ENCODE measurements at regions not wholly inside any gene's neighbourhood (a gene's known extent, or its start where the extent isn't known, plus 50 kb on each side); places are given as distances from the start of the nearest gene placed in this dataset.
A peak's percentile ranks its signal among the peaks of the same experiment; 100 is the strongest.

GRCh38 chr12:97385121-97385520 lies 77.5 kb upstream of the RMST start:
- in situ Hi-C loops (cut with MboI; ENCODE audit: low pct_unique_long_range_greater_than_20kb in 2 of 9, low sequenced_read_pairs in 9 of 9, unreplicated experiment in 9 of 9), result no loop called here
- Histone ChIP-seq H3K4me3 (no peak overlapping the region), H3K4me1 (replicated peaks in 1 of 2) (peaks cover 4 to 5% of the 10 kb centered on the region in 2 donors), H3K27ac (no peak overlapping the region)
- WGBS, 10 experiments, result 0 to 100% (median 50%) methylated on average over 1 of the region's 1 CpG; no CpG with 5 or more reads in 4 of the 10 experiments
- no peak for ATAC-seq (replicated peaks in 6 of 8)

- ATAC-seq (replicated peaks in 6 of 8), result peak in 3 of 8 experiments; percentile 77 to 91 (median 84)
- Histone ChIP-seq H3K4me3 (no peak overlapping the region), H3K27ac (no peak overlapping the region), H3K4me1 (replicated peaks in 1 of 2) (peaks cover 4 to 10% of the 10 kb centered on the region in 2 donors)
- in situ Hi-C loops (cut with MboI; ENCODE audit: low pct_unique_long_range_greater_than_20kb in 2 of 9, low sequenced_read_pairs in 9 of 9, unreplicated experiment in 9 of 9), result no loop called here
- 14 to 100% (median 60%) methylated on average over 1 to 4 of the region's 5 CpGs; no CpG with 5 or more reads in 3 of the 10 experiments for WGBS, 10 experiments
Observed at GRCh38 chr12:97386133-97386581, 76.4 kb upstream of the RMST start.

DNA sequence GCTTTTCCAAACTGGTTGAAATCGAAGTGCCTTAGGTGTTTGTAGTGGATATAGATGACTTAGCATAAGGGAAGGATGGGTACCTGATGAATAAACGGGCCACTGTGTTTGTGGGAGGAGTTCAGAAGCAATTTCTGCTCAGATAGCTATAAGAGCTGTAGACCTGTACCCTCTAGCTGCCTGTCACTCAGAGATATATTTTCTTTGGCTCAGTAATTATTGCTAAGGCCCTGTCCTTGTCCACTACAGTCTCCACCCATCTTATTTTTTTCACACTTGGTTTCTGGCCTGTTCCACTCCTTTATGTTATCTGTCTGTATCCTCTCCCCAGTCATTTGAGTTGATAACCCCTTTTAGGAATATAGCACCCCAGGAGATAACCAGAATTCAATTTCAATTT lies 74.8 kb upstream of the RMST start:
- H3K27ac ChIP-seq, result no peak overlapping the region
- ATAC-seq (replicated peaks in 6 of 8), result peak in 3 of 8 experiments; percentile 59 to 76 (median 65)
- H3K4me1 ChIP-seq (replicated peaks in 1 of 2), result peaks cover 4 to 10% of the 10 kb centered on the region in 2 donors
- in situ Hi-C loops (cut with MboI; ENCODE audit: low pct_unique_long_range_greater_than_20kb in 2 of 9, low sequenced_read_pairs in 9 of 9, unreplicated experiment in 9 of 9), result no loop called here
- WGBS, 10 experiments, result 0 to 100% (median 56%) methylated on average over 1 to 2 of the region's 2 CpGs; no CpG with 5 or more reads in 3 of the 10 experiments
- H3K4me3 ChIP-seq, result no peak overlapping the region

- H3K4me1 ChIP-seq (replicated peaks in 1 of 2), result peaks cover 6 to 9% of the 10 kb centered on the region in 2 donors
- no peak for ATAC-seq (replicated peaks in 6 of 8)
- H3K27ac ChIP-seq, result no peak overlapping the region
- WGBS, 10 experiments, result 14 to 100% (median 83%) methylated on average over 1 to 3 of the region's 3 CpGs; no CpG with 5 or more reads in 4 of the 10 experiments
- no peak overlapping the region for H3K4me3 ChIP-seq
- in situ Hi-C loops (cut with MboI; ENCODE audit: low pct_unique_long_range_greater_than_20kb in 2 of 9, low sequenced_read_pairs in 9 of 9, unreplicated experiment in 9 of 9), result no loop called here
Observed at GRCh38 chr12:97394657-97395056, 67.9 kb upstream of the RMST start.

GRCh38 chr12:97397008-97397407 lies 65.6 kb upstream of the RMST start:
- 0 to 26% (median 9%) methylated on average over 1 to 4 of the region's 4 CpGs for WGBS, 10 experiments
- peaks cover 0 to 9% of the 10 kb centered on the region in 2 donors for H3K4me1 ChIP-seq (replicated peaks in 1 of 2)
- no peak overlapping the region for H3K4me3 ChIP-seq
- H3K27ac ChIP-seq, result no peak overlapping the region
- ATAC-seq (replicated peaks in 6 of 8), result peak in 4 of 8 experiments; percentile 36 to 92 (median 66)
- in situ Hi-C loops (cut with MboI; ENCODE audit: low pct_unique_long_range_greater_than_20kb in 2 of 9, low sequenced_read_pairs in 9 of 9, unreplicated experiment in 9 of 9), result no loop called here

DNA sequence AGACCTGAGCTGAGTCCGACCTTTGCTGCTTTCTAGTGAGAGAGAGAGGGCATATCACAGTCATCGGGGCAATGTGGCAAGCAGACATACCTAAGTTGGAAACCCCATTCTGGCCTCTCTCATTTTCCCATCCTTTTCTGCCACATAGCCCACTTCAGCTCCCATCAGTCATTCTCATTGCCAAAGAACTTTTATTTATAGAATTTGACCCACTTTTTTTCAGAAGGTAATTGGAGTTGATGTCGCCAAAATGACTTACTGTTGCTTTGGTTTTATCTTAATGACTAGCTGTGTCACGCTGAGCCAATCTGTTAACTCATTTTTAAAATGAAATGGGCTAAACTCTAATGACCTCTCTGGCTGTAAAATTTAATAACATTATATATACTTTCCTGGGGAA lies 63.9 kb upstream of the RMST start:
- no peak overlapping the region for H3K4me3 ChIP-seq
- H3K4me1 ChIP-seq (replicated peaks in 1 of 2), result peaks cover 0 to 9% of the 10 kb centered on the region in 2 donors
- 0 to 86% (median 55%) methylated on average over 1 to 4 of the region's 4 CpGs for WGBS, 10 experiments
- in situ Hi-C loops (cut with MboI; ENCODE audit: low pct_unique_long_range_greater_than_20kb in 2 of 9, low sequenced_read_pairs in 9 of 9, unreplicated experiment in 9 of 9), result no loop called here
- peak in 5 of 8 experiments; percentile 20 to 45 (median 24) for ATAC-seq (replicated peaks in 6 of 8)
- H3K27ac ChIP-seq, result no peak overlapping the region

DNA sequence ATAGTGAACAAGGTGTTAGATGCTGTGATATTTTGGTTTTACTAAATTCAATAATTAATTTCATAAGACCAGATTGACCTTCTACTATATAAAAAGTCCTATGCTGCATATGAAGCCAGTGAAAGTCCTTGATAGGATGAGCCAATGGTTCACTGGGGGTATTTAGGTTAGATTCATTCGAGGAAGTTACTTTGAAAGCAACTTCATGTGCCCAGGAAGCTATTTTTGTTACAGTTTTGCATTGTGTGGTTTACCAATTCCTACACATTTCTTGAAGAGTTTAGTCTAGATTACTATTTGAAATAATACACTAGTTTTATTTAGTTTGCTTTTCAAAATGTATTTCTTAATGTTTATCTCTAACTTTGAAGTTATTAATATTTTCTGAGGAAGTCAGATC lies 58.5 kb upstream of the RMST start:
- ATAC-seq (replicated peaks in 6 of 8), result no peak
- in situ Hi-C loops (cut with MboI; ENCODE audit: low pct_unique_long_range_greater_than_20kb in 2 of 9, low sequenced_read_pairs in 9 of 9, unreplicated experiment in 9 of 9), result loop anchor here in 2 of 9 experiments (10.0 to 25.0 kb wide), 2 partner anchors 417 to 419 kb away; no protein-coding TSS in a partner anchor
- Histone ChIP-seq H3K27ac (no peak overlapping the region), H3K4me3 (no peak overlapping the region), H3K4me1 (replicated peaks in 1 of 2) (no peaks in the 10 kb centered on the region)
- WGBS, 10 experiments, result 0 to 83% (median 63%) methylated on average over 1 of the region's 1 CpG; no CpG with 5 or more reads in 5 of the 10 experiments

- Histone ChIP-seq H3K4me1 (replicated peaks in 1 of 2) (no peaks in the 10 kb centered on the region), H3K27ac (no peak overlapping the region), H3K4me3 (no peak overlapping the region)
- peak; percentile 30 to 81 (median 52) for ATAC-seq (replicated peaks in 6 of 8)
- 0 to 33% (median 10%) methylated on average over 1 to 2 of the region's 2 CpGs; no CpG with 5 or more reads in 3 of the 10 experiments for WGBS, 10 experiments
- in situ Hi-C loops (cut with MboI; ENCODE audit: low pct_unique_long_range_greater_than_20kb in 2 of 9, low sequenced_read_pairs in 9 of 9, unreplicated experiment in 9 of 9), result loop anchor here in 2 of 9 experiments (10.0 to 25.0 kb wide), 2 partner anchors 417 to 420 kb away; no protein-coding TSS in a partner anchor
Observed at GRCh38 chr12:97404543-97404942, 58.1 kb upstream of the RMST start.

- WGBS, 10 experiments, result 17 to 100% (median 88%) methylated on average over 1 to 3 of the region's 3 CpGs; no CpG with 5 or more reads in 1 of the 10 experiments
- Histone ChIP-seq H3K27ac (no peak overlapping the region), H3K4me3 (no peak overlapping the region), H3K4me1 (replicated peaks in 1 of 2) (peaks cover 2 to 6% of the 10 kb centered on the region in 2 donors)
- in situ Hi-C loops (cut with MboI; ENCODE audit: low pct_unique_long_range_greater_than_20kb in 2 of 9, low sequenced_read_pairs in 9 of 9, unreplicated experiment in 9 of 9), result loop anchor here in 2 of 9 experiments (10.0 to 25.0 kb wide), 2 partner anchors 421 to 424 kb away; no protein-coding TSS in a partner anchor
- no peak for ATAC-seq (replicated peaks in 6 of 8)
Observed at GRCh38 chr12:97408363-97408762, 54.2 kb upstream of the RMST start.

DNA sequence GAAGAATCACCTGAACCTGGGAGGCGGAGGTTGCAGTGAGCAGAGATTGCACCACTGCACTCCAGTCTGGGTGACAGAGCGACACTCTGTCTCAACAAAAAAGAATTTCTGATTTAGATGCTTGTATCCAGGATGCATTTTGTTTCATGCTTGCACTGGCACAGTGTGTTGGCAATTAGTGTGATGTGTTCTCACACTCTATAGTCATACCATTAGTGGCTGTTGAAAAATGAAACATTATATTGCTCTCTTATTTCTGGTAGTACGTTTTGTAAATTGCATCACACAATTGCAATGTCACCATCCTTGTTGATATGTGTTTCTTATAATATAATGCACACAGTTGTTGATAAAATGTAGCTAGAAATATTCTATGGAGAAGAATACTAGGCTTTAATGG lies 51.3 kb upstream of the RMST start:
- Histone ChIP-seq H3K4me1 (replicated peaks in 1 of 2) (peaks cover 2 to 6% of the 10 kb centered on the region in 2 donors), H3K4me3 (no peak overlapping the region), H3K27ac (no peak overlapping the region)
- ATAC-seq (replicated peaks in 6 of 8), result peak in 3 of 8 experiments; percentile 35 to 52 (median 47)
- in situ Hi-C loops (cut with MboI; ENCODE audit: low pct_unique_long_range_greater_than_20kb in 2 of 9, low sequenced_read_pairs in 9 of 9, unreplicated experiment in 9 of 9), result loop anchor here in 1 of 9 experiments (25.0 kb wide), 1 partner anchor 424 kb away; no protein-coding TSS in a partner anchor
- 0 to 100% (median 77%) methylated on average over 1 to 3 of the region's 3 CpGs; no CpG with 5 or more reads in 2 of the 10 experiments for WGBS, 10 experiments
